ENCODE measurements at regions not wholly inside any gene's neighbourhood (a gene's known extent, or its start where the extent isn't known, plus 50 kb on each side); places are given as distances from the start of the nearest gene placed in this dataset.

DNA sequence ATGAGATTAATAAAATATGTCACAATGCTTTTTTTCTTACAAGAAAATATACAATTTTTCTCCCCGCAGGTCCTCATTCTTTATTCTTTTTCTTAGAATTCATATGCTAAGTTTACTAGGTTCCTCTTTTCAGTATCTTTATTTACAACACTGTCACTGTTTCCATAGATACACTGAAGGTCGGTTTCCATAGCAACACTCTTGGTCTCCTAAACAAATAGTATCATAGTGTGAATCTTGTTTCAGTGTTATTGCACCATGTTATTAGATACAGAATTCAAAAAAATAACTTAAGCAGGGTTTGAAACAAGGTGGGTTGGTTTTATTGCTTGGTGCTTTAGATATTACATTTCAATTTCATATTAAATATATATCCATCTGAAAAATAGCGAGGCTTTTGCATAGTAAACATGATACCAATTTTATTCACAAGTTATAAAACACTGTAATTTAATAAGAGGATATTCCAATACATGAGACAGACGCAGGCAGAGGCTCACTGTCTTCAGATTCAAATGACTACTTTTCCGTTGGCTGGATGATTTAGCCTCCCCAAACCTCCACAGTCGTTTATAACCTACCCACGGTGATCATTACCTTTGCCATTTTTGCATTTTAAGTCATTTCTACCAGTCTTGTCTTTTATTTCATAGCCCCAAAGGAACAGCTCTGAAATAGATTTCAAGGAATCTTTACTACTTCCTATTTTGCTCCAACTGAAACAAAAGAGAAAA, 88.9 kb upstream of the KLF6 start:
- Histone ChIP-seq H3K4me3 (ENCODE audit: low read depth, low read length) (no peak overlapping the region), H3K36me3 (ENCODE audit: control insufficient read depth in 2 of 2, insufficient read depth in 1 of 2, low read length in 2 of 2) (no peaks in the 10 kb centered on the region), H3K27ac (ENCODE audit: extremely low read depth, low read depth, low read length) (no peak overlapping the region), H3K9me3 (ENCODE audit: control insufficient read depth, insufficient read depth, low read depth, low read length) (no peaks in the 10 kb centered on the region), H3K4me1 (ENCODE audit: control insufficient read depth, insufficient read depth, low read length) (no peaks in the 10 kb centered on the region)
- ChIA-PET POLR2A (no interaction called here), CTCF (interaction anchor here (1.5 kb wide), 1 partner anchor 16 kb away, joined by 3 read pairs; no protein-coding TSS in a partner anchor)
- TF ChIP-seq, protein P1, sequence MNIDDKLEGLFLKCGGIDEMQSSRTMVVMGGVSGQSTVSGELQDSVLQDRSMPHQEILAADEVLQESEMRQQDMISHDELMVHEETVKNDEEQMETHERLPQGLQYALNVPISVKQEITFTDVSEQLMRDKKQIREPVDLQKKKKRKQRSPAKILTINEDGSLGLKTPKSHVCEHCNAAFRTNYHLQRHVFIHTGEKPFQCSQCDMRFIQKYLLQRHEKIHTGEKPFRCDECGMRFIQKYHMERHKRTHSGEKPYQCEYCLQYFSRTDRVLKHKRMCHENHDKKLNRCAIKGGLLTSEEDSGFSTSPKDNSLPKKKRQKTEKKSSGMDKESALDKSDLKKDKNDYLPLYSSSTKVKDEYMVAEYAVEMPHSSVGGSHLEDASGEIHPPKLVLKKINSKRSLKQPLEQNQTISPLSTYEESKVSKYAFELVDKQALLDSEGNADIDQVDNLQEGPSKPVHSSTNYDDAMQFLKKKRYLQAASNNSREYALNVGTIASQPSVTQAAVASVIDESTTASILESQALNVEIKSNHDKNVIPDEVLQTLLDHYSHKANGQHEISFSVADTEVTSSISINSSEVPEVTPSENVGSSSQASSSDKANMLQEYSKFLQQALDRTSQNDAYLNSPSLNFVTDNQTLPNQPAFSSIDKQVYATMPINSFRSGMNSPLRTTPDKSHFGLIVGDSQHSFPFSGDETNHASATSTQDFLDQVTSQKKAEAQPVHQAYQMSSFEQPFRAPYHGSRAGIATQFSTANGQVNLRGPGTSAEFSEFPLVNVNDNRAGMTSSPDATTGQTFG (tag by site-specific recombination; IDR thresholded peaks at IDR 0.05; ENCODE audit: borderline replicate concordance): no peak
- no peak for TF ChIP-seq ZFP41 (tag by site-specific recombination; IDR thresholded peaks at IDR 0.05; ENCODE audit: borderline replicate concordance)
- TF ChIP-seq ZNF624 (tag by site-specific recombination; IDR thresholded peaks at IDR 0.05): no peak

DNA sequence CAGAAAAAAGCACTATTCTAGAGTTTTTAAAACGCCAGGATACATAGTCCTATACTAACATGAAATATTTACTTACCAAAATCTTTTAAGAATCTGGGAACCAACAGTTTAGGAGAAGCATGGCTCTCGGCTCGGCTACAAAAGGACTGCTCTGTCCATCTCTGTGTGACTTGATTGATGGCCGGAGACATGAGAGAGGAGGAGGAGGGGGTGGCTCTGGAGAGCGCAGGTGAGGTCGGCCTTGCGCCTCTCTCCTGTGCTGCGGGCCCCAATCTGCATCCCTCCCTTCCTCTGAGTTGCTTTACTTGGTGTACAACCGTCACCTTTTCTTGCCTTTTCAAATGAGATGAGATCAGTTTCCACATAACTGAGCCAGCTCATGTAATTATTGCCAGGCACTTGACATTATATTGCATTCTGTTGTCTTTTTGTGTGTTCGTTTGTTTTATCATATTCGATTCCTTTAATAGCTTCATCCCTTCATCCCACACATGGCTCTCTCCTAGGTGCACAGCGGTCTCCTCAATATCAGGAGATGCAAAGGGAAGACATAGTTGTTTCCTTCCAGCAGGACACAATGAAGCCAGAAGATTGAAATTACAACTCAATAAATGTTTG, 87.8 kb upstream of the KLF6 start:
- no peaks in the 10 kb centered on the region for H3K4me1 ChIP-seq (ENCODE audit: control insufficient read depth, insufficient read depth, low read length)
- CTCF ChIA-PET: no interaction called here
- TF ChIP-seq ZNF596 (tag by site-specific recombination; IDR thresholded peaks at IDR 0.05): no peak
- no peak for TF ChIP-seq ZNF747 (tag by site-specific recombination; IDR thresholded peaks at IDR 0.05)
- no peak for TF ChIP-seq ZNF501 (tag by site-specific recombination; IDR thresholded peaks at IDR 0.05)
- TF ChIP-seq ZNF529 (tag by site-specific recombination; IDR thresholded peaks at IDR 0.05; ENCODE audit: insufficient replicate concordance): no peak
- TF ChIP-seq ZNF707 (tag by site-specific recombination; IDR thresholded peaks at IDR 0.05): no peak
- TF ChIP-seq, protein P2, sequence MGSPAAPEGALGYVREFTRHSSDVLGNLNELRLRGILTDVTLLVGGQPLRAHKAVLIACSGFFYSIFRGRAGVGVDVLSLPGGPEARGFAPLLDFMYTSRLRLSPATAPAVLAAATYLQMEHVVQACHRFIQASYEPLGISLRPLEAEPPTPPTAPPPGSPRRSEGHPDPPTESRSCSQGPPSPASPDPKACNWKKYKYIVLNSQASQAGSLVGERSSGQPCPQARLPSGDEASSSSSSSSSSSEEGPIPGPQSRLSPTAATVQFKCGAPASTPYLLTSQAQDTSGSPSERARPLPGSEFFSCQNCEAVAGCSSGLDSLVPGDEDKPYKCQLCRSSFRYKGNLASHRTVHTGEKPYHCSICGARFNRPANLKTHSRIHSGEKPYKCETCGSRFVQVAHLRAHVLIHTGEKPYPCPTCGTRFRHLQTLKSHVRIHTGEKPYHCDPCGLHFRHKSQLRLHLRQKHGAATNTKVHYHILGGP (tag by site-specific recombination; IDR thresholded peaks at IDR 0.05): no peak
- TF ChIP-seq, protein P3, sequence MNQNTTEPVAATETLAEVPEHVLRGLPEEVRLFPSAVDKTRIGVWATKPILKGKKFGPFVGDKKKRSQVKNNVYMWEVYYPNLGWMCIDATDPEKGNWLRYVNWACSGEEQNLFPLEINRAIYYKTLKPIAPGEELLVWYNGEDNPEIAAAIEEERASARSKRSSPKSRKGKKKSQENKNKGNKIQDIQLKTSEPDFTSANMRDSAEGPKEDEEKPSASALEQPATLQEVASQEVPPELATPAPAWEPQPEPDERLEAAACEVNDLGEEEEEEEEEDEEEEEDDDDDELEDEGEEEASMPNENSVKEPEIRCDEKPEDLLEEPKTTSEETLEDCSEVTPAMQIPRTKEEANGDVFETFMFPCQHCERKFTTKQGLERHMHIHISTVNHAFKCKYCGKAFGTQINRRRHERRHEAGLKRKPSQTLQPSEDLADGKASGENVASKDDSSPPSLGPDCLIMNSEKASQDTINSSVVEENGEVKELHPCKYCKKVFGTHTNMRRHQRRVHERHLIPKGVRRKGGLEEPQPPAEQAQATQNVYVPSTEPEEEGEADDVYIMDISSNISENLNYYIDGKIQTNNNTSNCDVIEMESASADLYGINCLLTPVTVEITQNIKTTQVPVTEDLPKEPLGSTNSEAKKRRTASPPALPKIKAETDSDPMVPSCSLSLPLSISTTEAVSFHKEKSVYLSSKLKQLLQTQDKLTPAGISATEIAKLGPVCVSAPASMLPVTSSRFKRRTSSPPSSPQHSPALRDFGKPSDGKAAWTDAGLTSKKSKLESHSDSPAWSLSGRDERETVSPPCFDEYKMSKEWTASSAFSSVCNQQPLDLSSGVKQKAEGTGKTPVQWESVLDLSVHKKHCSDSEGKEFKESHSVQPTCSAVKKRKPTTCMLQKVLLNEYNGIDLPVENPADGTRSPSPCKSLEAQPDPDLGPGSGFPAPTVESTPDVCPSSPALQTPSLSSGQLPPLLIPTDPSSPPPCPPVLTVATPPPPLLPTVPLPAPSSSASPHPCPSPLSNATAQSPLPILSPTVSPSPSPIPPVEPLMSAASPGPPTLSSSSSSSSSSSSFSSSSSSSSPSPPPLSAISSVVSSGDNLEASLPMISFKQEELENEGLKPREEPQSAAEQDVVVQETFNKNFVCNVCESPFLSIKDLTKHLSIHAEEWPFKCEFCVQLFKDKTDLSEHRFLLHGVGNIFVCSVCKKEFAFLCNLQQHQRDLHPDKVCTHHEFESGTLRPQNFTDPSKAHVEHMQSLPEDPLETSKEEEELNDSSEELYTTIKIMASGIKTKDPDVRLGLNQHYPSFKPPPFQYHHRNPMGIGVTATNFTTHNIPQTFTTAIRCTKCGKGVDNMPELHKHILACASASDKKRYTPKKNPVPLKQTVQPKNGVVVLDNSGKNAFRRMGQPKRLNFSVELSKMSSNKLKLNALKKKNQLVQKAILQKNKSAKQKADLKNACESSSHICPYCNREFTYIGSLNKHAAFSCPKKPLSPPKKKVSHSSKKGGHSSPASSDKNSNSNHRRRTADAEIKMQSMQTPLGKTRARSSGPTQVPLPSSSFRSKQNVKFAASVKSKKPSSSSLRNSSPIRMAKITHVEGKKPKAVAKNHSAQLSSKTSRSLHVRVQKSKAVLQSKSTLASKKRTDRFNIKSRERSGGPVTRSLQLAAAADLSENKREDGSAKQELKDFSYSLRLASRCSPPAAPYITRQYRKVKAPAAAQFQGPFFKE (tag by site-specific recombination; IDR thresholded peaks at IDR 0.05; ENCODE audit: borderline replicate concordance): no peak
- TF ChIP-seq, protein P4, sequence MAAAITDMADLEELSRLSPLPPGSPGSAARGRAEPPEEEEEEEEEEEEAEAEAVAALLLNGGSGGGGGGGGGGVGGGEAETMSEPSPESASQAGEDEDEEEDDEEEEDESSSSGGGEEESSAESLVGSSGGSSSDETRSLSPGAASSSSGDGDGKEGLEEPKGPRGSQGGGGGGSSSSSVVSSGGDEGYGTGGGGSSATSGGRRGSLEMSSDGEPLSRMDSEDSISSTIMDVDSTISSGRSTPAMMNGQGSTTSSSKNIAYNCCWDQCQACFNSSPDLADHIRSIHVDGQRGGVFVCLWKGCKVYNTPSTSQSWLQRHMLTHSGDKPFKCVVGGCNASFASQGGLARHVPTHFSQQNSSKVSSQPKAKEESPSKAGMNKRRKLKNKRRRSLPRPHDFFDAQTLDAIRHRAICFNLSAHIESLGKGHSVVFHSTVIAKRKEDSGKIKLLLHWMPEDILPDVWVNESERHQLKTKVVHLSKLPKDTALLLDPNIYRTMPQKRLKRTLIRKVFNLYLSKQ (tag by site-specific recombination; IDR thresholded peaks at IDR 0.05; ENCODE audit: borderline replicate concordance): no peak
- TF ChIP-seq HOXC10 (CRISPR knock-in tag; IDR thresholded peaks at IDR 0.05): no peak
- no peak for TF ChIP-seq ZSCAN16 (tag by site-specific recombination; IDR thresholded peaks at IDR 0.05)
- no peak for TF ChIP-seq ZNF677 (tag by site-specific recombination; IDR thresholded peaks at IDR 0.05)
- no peak for TF ChIP-seq TCF7L2 (IDR thresholded peaks at IDR 0.05; ENCODE audit: borderline replicate concordance, low read depth, low read length)
- no peak for TF ChIP-seq ZNF155 (tag by site-specific recombination; IDR thresholded peaks at IDR 0.05)
- POLR2A ChIA-PET: interaction anchor here (1.0 kb wide), 1 partner anchor 88 kb away, joined by 3 read pairs; the partner anchor contains the start of gene KLF6
- no peaks in the 10 kb centered on the region for H3K9me3 ChIP-seq (ENCODE audit: control insufficient read depth, insufficient read depth, low read depth, low read length)
- H3K4me3 ChIP-seq (ENCODE audit: low read depth, low read length): no peak overlapping the region
- no peak overlapping the region for H3K27ac ChIP-seq (ENCODE audit: extremely low read depth, low read depth, low read length)
- H3K36me3 ChIP-seq (ENCODE audit: control insufficient read depth in 2 of 2, insufficient read depth in 1 of 2, low read length in 2 of 2): no peaks in the 10 kb centered on the region
